HL-60 (cell line): ENCODE measurements at regions not wholly inside any gene's neighbourhood (a gene's known extent, or its start where the extent isn't known, plus 50 kb on each side); places are given as distances from the start of the nearest gene placed in this dataset.

Experiments
- DNase-seq, 2 experiments: peaks; one replicate each; pipeline ENCODE4 v3.0.0-alpha.2; 2010 to 2020; ENCODE audit warnings: low read depth in 1 of 2, low spot score in 1 of 2
- H3K27ac ChIP-seq: fragments of 250-450 bp; sonication (Bioruptor Pico); replicated peaks from 2 replicates; pipeline ENCODE4 v1.5.1; 2020; ENCODE audit warnings: mild to moderate bottlenecking, moderate library complexity
- H3K27me3 ChIP-seq: fragments of 250-450 bp; sonication (Bioruptor Pico); 2 replicates; pipeline ENCODE4 v1.5.1; 2021; ENCODE audit warnings: mild to moderate bottlenecking, moderate library complexity; ENCODE audit not compliant: insufficient read depth, poor library complexity, severe bottlenecking
- H3K4me3 ChIP-seq: replicated peaks from 2 replicates; pipeline ENCODE4 v1.5.1; 2011; ENCODE audit warnings: mild to moderate bottlenecking, control low read depth, low read length; ENCODE audit not compliant: insufficient read depth
- CTCF ChIP-seq: IDR thresholded peaks from one replicate; pipeline ENCODE4 v1.5.1; 2011; ENCODE audit warnings: low read length, control low read depth, inconsistent platforms; ENCODE audit not compliant: insufficient read depth
- GABPA ChIP-seq: IDR thresholded peaks from 2 replicates; pipeline ENCODE4 v1.6.1; 2012; ENCODE audit warnings: low read depth
- POLR2AphosphoS5 ChIP-seq: IDR thresholded peaks from 2 replicates; pipeline ENCODE4 v1.6.1; 2012; ENCODE audit warnings: low read depth
- REST ChIP-seq: IDR thresholded peaks from 2 replicates; pipeline ENCODE4 v1.6.1; 2012; ENCODE audit warnings: low read depth; ENCODE audit not compliant: insufficient replicate concordance
- SPI1 ChIP-seq: IDR thresholded peaks from 2 replicates; pipeline ENCODE4 v1.6.1; 2012; ENCODE audit warnings: low read depth, mild to moderate bottlenecking, borderline replicate concordance

- TF ChIP-seq SPI1 (no peak), REST (no peak), POLR2AphosphoS5 (no peak), GABPA (no peak), CTCF (no peak)
- H3K27ac ChIP-seq, result no peak overlapping the region
- no peak for DNase-seq
- H3K27me3 ChIP-seq, result no peaks in the 10 kb centered on the region
- H3K4me3 ChIP-seq, result no peak overlapping the region
Observed at GRCh38 chr18:41320100-41320499, 634.9 kb upstream of the PIK3C3 start.

- no peak overlapping the region for H3K4me3 ChIP-seq
- TF ChIP-seq GABPA (no peak), POLR2AphosphoS5 (no peak), SPI1 (no peak), REST (no peak), CTCF (no peak)
- no peak for DNase-seq
- H3K27ac ChIP-seq, result no peak overlapping the region
- no peaks in the 10 kb centered on the region for H3K27me3 ChIP-seq
Observed at GRCh38 chr18:41315134-41315533, 639.9 kb upstream of the PIK3C3 start.

DNA sequence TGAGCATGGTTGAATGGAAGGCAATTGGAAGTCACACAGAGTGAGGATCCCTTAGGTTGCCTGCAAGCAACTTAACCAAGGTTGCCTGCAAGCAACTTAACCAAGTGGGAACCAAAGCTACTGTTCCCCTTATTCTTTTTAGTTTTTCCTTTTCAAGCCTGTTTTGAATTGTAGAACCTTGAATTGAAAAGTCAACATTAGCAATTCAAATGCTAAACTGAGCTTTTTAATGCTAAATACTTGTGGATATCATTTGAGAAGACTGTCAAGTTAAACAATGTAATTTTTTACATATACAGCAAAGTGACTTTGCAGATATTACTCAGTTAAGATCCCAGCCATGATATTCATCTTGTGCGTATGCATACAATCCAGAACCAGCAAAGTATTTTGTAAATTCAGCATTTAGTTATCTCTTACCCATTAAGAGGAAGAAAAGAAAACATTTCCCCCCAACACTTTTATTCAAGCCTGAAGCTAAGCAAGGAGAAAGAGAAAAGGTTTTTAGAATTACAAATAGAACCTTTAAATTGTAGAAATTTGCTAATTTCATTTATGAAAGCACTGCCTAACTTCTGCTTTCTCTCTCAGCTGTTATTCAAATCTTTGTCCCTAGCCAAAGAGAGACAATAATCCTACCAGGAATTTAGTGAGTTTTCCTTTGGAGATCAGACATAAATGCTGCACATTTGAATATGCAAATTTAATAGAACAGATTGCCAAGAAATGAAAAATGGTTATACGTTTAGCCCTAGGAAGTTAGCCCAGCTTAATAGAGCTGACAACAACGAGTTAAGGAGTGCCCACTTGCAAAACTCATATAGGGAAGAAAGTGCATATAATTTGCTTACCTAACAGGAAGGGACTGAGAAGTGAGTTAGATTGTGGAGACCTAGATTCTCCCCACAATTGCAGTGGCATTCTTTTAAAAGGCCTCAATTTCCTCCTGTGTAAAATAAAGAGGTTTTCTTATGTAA is 643.2 kb upstream of the PIK3C3 start:
- H3K27me3 ChIP-seq, result no peaks in the 10 kb centered on the region
- H3K27ac ChIP-seq, result no peak overlapping the region
- TF ChIP-seq CTCF (no peak), REST (no peak), SPI1 (no peak), GABPA (no peak), POLR2AphosphoS5 (no peak)
- no peak overlapping the region for H3K4me3 ChIP-seq
- no peak for DNase-seq
